ENCODE measurements at regions not wholly inside any gene's neighbourhood (a gene's known extent, or its start where the extent isn't known, plus 50 kb on each side); places are given as distances from the start of the nearest gene placed in this dataset.

DNA sequence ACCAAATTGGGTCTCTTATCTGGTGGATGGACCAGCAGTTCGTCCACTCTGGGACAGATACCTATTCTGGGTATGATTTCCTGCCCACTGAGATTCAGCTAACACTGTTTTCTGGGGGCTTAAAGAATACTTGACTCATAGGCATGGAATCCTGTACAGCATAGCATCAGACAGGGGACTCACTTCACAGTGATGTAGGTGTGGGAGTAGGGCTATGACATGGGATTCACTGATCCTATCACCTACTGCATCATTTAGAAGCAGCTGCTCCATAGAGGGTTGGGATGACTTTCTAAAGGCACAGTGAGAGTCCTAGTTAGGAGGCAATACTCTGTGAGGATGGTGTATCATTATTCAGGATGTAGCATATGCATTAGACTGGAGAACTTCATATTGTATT is 74.5 kb upstream of the AHI1 start:
- TF ChIP-seq CTCF (IDR thresholded peaks at IDR 0.05) (no peak), POLR2A (IDR thresholded peaks at IDR 0.05) (no peak)
